ENCODE measurements at regions not wholly inside any gene's neighbourhood (a gene's known extent, or its start where the extent isn't known, plus 50 kb on each side); places are given as distances from the start of the nearest gene placed in this dataset.

- no peak for TF ChIP-seq TCF4 (CRISPR knock-in tag; IDR thresholded peaks at IDR 0.05; ENCODE audit: borderline replicate concordance)
- TF ChIP-seq PATZ1 (CRISPR knock-in tag; IDR thresholded peaks at IDR 0.05; ENCODE audit: borderline replicate concordance): no peak
- no peak for TF ChIP-seq RARB (CRISPR knock-in tag; IDR thresholded peaks at IDR 0.05)
- no peak for TF ChIP-seq GLIS3 (CRISPR knock-in tag; IDR thresholded peaks at IDR 0.05)
- no peak for TF ChIP-seq ZNF8 (CRISPR knock-in tag; IDR thresholded peaks at IDR 0.05)
- TF ChIP-seq ZNF565 (CRISPR knock-in tag; conservative IDR thresholded peaks at IDR 0.05; ENCODE audit: low read depth): no peak
- no peak for ATAC-seq
Measured at GRCh38 chr18:44568342-44568741, 112.3 kb upstream of the SETBP1 start.

GRCh38 chr18:44568986-44569385 lies 111.7 kb upstream of the SETBP1 start:
- TF ChIP-seq ZC3H10 (CRISPR knock-in tag; IDR thresholded peaks at IDR 0.05) (no peak), ZNF8 (CRISPR knock-in tag; IDR thresholded peaks at IDR 0.05) (no peak), ZFP30 (CRISPR knock-in tag; IDR thresholded peaks at IDR 0.05) (no peak), CSDC2 (CRISPR knock-in tag; IDR thresholded peaks at IDR 0.05) (no peak), BACH2 (CRISPR knock-in tag; IDR thresholded peaks at IDR 0.05; ENCODE audit: borderline replicate concordance) (no peak), GLIS3 (CRISPR knock-in tag; IDR thresholded peaks at IDR 0.05) (no peak), TCF4 (CRISPR knock-in tag; IDR thresholded peaks at IDR 0.05; ENCODE audit: borderline replicate concordance) (no peak), ZNF70 (CRISPR knock-in tag; IDR thresholded peaks at IDR 0.05) (no peak), PPARA (CRISPR knock-in tag; IDR thresholded peaks at IDR 0.05; ENCODE audit: borderline replicate concordance) (no peak), SNAI2 (CRISPR knock-in tag; IDR thresholded peaks at IDR 0.05) (no peak), ESRRG (CRISPR knock-in tag; IDR thresholded peaks at IDR 0.05) (no peak), ZFP3 (CRISPR knock-in tag; IDR thresholded peaks at IDR 0.05) (no peak), ISL1 (CRISPR knock-in tag; IDR thresholded peaks at IDR 0.05) (no peak), ARNTL (CRISPR knock-in tag; IDR thresholded peaks at IDR 0.05; ENCODE audit: borderline replicate concordance, low read depth) (no peak), OSR1 (CRISPR knock-in tag; IDR thresholded peaks at IDR 0.05) (no peak), CREB5 (CRISPR knock-in tag; IDR thresholded peaks at IDR 0.05; ENCODE audit: low read depth) (no peak), PATZ1 (CRISPR knock-in tag; IDR thresholded peaks at IDR 0.05; ENCODE audit: borderline replicate concordance) (no peak)
- TF ChIP-seq, protein P1, sequence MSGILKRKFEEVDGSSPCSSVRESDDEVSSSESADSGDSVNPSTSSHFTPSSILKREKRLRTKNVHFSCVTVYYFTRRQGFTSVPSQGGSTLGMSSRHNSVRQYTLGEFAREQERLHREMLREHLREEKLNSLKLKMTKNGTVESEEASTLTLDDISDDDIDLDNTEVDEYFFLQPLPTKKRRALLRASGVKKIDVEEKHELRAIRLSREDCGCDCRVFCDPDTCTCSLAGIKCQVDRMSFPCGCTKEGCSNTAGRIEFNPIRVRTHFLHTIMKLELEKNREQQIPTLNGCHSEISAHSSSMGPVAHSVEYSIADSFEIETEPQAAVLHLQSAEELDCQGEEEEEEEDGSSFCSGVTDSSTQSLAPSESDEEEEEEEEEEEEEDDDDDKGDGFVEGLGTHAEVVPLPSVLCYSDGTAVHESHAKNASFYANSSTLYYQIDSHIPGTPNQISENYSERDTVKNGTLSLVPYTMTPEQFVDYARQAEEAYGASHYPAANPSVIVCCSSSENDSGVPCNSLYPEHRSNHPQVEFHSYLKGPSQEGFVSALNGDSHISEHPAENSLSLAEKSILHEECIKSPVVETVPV (CRISPR knock-in tag; IDR thresholded peaks at IDR 0.05): no peak
- ATAC-seq: no peak

GRCh38 chr18:44569391-44570055 lies 111.2 kb upstream of the SETBP1 start:
- TF ChIP-seq SNAI2 (CRISPR knock-in tag; IDR thresholded peaks at IDR 0.05) (no peak), BACH2 (CRISPR knock-in tag; IDR thresholded peaks at IDR 0.05; ENCODE audit: borderline replicate concordance) (no peak), RARB (CRISPR knock-in tag; IDR thresholded peaks at IDR 0.05) (no peak), ZFP30 (CRISPR knock-in tag; IDR thresholded peaks at IDR 0.05) (no peak), ZNF70 (CRISPR knock-in tag; IDR thresholded peaks at IDR 0.05) (no peak), ESRRG (CRISPR knock-in tag; IDR thresholded peaks at IDR 0.05) (no peak), PATZ1 (CRISPR knock-in tag; IDR thresholded peaks at IDR 0.05; ENCODE audit: borderline replicate concordance) (no peak), CREB5 (CRISPR knock-in tag; IDR thresholded peaks at IDR 0.05; ENCODE audit: low read depth) (no peak), ISL1 (CRISPR knock-in tag; IDR thresholded peaks at IDR 0.05) (no peak), ZNF8 (CRISPR knock-in tag; IDR thresholded peaks at IDR 0.05) (no peak), CSDC2 (CRISPR knock-in tag; IDR thresholded peaks at IDR 0.05) (no peak)
- TF ChIP-seq, protein P1 (CRISPR knock-in tag; IDR thresholded peaks at IDR 0.05): no peak
- ATAC-seq: no peak

All from SK-N-SH treated with all-trans-retinoic acid at 6 μM for 48 hours (cell line).